GM19023 (cell line): ENCODE measurements at regions not wholly inside any gene's neighbourhood (a gene's known extent, or its start where the extent isn't known, plus 50 kb on each side); places are given as distances from the start of the nearest gene placed in this dataset.

Experiments
- ATAC-seq: cut with Tn5 transposase; IDR thresholded peaks from one replicate; pipeline ENCODE4 v1.9.1; 2021; ENCODE audit warnings: mild to moderate bottlenecking, moderate library complexity; ENCODE audit not compliant: unreplicated experiment

- ATAC-seq = no peak
Observed at GRCh38 chr6:8277769-8278168, 157.6 kb downstream of the SLC35B3 start.

- no peak for ATAC-seq
Observed at GRCh38 chr6:8276148-8276547, 159.2 kb downstream of the SLC35B3 start.

- ATAC-seq = no peak
Observed at GRCh38 chr6:8275667-8276066, 159.7 kb downstream of the SLC35B3 start.

GRCh38 chr6:8274226-8274625 lies 161.1 kb downstream of the SLC35B3 start:
- ATAC-seq = no peak

GRCh38 chr6:8269872-8270454 lies 165.4 kb downstream of the SLC35B3 start:
- ATAC-seq = no peak

DNA sequence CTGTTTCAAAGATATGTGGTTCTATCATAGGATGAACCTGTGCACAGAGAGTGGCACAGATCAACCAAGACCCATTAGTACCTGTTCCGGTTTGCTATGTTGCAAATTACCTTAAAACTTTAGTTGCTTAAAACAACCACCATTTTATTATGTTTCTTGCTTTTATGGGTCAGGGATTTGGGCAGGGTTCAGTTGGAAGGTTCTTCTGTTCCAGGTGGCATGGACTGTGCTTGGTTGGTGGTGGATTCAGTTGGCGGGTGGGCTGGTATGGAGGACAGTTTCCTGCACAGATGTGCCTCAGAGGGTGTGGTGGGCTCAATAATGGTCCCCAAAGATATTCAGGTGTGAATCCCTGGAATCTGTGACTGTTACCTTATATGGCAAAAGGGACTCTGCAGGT lies 166.3 kb downstream of the SLC35B3 start:
- ATAC-seq = no peak

- no peak for ATAC-seq
Observed at GRCh38 chr6:8268606-8269005, 166.3 kb upstream of the EEF1E1 start.

- no peak for ATAC-seq
Observed at GRCh38 chr6:8268156-8268555, 165.8 kb upstream of the EEF1E1 start.

- ATAC-seq = no peak
Observed at GRCh38 chr6:8260610-8261009, 158.3 kb upstream of the EEF1E1 start.

DNA sequence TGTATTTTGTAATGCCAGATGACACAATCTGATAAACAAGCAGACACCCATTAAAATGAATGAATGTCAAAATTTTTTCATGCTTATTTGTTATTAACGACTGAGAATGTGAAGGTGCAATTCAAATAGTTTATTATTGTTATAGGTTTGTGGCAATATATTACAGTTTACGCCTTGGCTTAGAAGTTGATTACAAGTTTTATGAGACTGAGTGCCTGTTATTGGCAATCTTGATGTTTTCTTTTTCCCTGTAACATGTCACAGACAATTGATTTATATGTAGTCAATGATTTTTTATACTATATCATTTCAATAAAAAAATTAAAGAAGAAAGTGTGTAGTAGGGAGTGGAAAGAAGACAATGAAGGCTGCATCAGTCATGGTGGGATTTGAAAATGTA lies 144.1 kb upstream of the EEF1E1 start:
- no peak for ATAC-seq

- no peak for ATAC-seq
Observed at GRCh38 chr6:8245726-8246125, 143.4 kb upstream of the EEF1E1 start.

DNA sequence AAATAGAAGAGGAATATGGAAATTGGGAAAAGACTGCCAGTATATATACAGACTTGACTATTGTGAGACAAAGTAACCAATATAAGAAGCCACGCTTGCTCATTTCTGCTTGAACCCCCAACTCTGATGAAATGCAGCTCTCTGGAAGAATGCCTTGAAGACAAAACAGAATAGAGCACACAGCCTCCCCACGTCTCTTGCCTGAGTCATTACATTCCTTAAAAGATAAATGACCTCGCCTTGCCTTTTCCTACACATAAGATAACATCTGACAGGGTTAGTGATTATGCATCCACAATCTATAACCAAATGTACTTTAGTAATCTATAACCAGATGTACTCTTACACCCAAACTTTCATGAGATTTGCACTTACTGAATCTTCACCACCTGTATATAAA lies 141.1 kb upstream of the EEF1E1 start:
- no peak for ATAC-seq

DNA sequence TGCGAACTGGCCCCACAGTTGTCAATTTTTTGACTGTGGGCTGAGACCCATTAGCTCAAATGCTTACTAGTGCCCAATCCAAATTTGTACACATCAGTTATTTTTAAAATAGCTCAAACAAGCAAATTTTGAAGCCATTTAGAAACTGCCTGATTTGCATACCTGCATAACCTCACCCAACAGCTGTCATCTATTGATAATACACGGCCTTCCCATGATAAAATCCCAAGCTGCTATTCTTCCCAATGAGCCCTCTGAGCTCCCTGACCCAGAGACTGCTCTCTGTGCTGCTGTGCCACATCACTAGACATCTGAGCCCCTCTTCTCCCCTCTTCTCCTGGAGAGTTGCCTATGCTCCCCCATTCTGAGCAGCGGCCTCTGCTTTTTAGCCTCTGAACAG lies 140.5 kb upstream of the EEF1E1 start:
- ATAC-seq = no peak

GRCh38 chr6:8240301-8240700 lies 138.0 kb upstream of the EEF1E1 start:
- ATAC-seq = no peak

GRCh38 chr6:8238773-8239683 lies 136.7 kb upstream of the EEF1E1 start:
- ATAC-seq = no peak

GRCh38 chr6:8237668-8238067 lies 135.3 kb upstream of the EEF1E1 start:
- ATAC-seq = no peak

- no peak for ATAC-seq
Observed at GRCh38 chr6:8236956-8237355, 134.6 kb upstream of the EEF1E1 start.

DNA sequence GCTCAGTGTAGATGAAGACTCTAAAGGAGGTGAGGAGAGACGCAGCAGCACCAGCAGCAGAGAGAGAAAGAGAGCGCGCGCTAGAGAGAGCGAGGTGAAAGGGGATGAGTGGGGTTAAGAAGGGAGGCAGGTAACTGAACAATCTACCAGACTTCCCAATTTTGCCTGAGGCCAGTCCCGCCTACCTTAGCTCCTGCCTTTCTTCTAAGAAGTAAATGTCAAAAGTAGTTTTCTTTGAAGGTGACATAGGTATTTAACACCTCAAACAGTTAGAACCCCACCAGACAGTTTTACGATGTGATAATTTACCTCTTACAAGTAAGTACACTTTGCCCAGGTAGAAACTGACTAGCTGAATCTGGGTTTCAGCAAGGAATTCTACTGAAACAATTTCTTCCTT lies 132.0 kb upstream of the EEF1E1 start:
- no peak for ATAC-seq

DNA sequence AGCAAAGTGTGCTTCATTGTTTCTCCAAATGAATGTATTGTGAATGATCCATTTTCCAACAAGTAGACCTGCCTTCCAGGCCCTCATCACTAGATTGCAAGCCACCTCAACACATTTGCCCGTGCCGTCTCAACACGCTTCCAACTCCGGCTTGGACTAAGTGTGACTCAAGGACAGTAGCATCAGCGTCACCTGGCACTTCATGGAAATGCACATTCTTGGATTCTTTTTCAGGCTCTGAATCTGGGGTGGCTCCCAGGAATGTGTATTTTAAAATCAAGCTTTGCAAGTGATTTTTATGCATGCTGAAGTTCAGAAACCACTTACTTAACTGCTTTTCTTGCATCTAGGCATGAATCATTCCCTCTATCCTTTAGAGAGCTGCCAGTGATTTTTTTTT lies 129.6 kb upstream of the EEF1E1 start:
- no peak for ATAC-seq

- ATAC-seq = no peak
Observed at GRCh38 chr6:8229915-8230756, 127.8 kb upstream of the EEF1E1 start.

DNA sequence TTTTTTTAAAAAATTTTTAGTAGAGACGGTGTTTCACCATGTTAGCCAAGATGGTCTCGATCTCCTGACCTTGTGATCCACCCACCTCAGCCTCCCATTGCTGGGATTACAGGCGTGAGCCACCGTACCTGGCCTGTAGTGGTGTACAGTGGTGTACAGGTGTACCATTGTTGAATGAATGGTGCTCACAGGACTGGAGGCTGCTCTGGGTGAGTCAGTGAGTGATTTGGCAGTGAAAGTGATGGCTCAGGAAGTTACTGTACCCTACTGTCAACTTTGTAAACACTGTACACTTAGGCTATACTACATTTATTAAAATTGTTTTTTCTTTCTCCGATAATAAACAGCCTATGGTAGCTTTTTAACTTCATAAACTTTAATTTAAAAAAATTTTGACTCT lies 122.8 kb upstream of the EEF1E1 start:
- ATAC-seq = no peak

GRCh38 chr6:8223678-8224077 lies 121.3 kb upstream of the EEF1E1 start:
- ATAC-seq = no peak
